OCI-LY1 (cell line): ENCODE measurements at regions not wholly inside any gene's neighbourhood (a gene's known extent, or its start where the extent isn't known, plus 50 kb on each side); places are given as distances from the start of the nearest gene placed in this dataset.

Experiments used
- H2AFZ ChIP-seq: fragments of 200-600 bp; sonication (generic), shearing (Covaris generic); 2 replicates; pipeline ENCODE4 v1.6.0; 2014; ENCODE audit warnings: antibody characterized with exemption, mild to moderate bottlenecking, low read length
- H3F3A ChIP-seq: fragments of 200-600 bp; sonication (generic), shearing (Covaris generic); 2 replicates; pipeline ENCODE4 v1.6.0; 2014; ENCODE audit warnings: mild to moderate bottlenecking, antibody characterized with exemption, low read length, moderate library complexity; ENCODE audit not compliant: insufficient read depth
- H3K27ac ChIP-seq: fragments of 200-600 bp; sonication (generic); 2 replicates; pipeline ENCODE4 v1.5.1; 2014; ENCODE audit warnings: low read length, mixed run types, mild to moderate bottlenecking, low read depth; ENCODE audit not compliant: poor library complexity, severe bottlenecking
- H3K27me3 ChIP-seq: fragments of 200-600 bp; sonication (generic); 2 replicates; pipeline ENCODE4 v1.6.0; 2014; ENCODE audit warnings: antibody characterized with exemption, mild to moderate bottlenecking, low read length, moderate library complexity; ENCODE audit not compliant: insufficient read depth
- H3K36me3 ChIP-seq: fragments of 200-600 bp; sonication (generic); 2 replicates; pipeline ENCODE4 v1.6.1; 2014; ENCODE audit warnings: mild to moderate bottlenecking, antibody characterized with exemption, low read length, moderate library complexity, mixed read lengths; ENCODE audit not compliant: insufficient read depth
- H3K4me1 ChIP-seq: fragments of 200-600 bp; sonication (generic); 2 replicates; pipeline ENCODE4 v1.5.1; 2014; ENCODE audit warnings: mild to moderate bottlenecking, low read length, moderate library complexity; ENCODE audit not compliant: insufficient read depth, severe bottlenecking
- H3K4me2 ChIP-seq: fragments of 200-600 bp; sonication (generic), shearing (Covaris generic); 2 replicates; pipeline ENCODE4 v1.6.1; 2014; ENCODE audit warnings: low read length
- H3K4me3 ChIP-seq: fragments of 200-600 bp; sonication (generic); 2 replicates; pipeline ENCODE4 v1.5.1; 2014; ENCODE audit warnings: low read length, low read depth, mild to moderate bottlenecking, mixed read lengths; ENCODE audit not compliant: poor library complexity, severe bottlenecking
- H3K79me2 ChIP-seq: fragments of 200-600 bp; shearing (Covaris generic); 2 replicates; pipeline ENCODE4 v1.6.1; 2016; ENCODE audit warnings: mixed run types, low read length, mixed read lengths; ENCODE audit not compliant: insufficient read depth
- H3K9ac ChIP-seq: fragments of 200-600 bp; sonication (generic), shearing (Covaris generic); 2 replicates; pipeline ENCODE4 v1.6.1; 2014; ENCODE audit warnings: mild to moderate bottlenecking, low read length, mixed read lengths
- H3K9me2 ChIP-seq: fragments of 200-600 bp; sonication (generic), shearing (Covaris generic); 2 replicates; pipeline ENCODE4 v1.6.1; 2014; ENCODE audit warnings: low read depth, mild to moderate bottlenecking, low read length, mixed read lengths
- H3K9me3 ChIP-seq: fragments of 200-600 bp; shearing (Covaris generic); 2 replicates; pipeline ENCODE4 v1.6.1; 2014; ENCODE audit warnings: low read length, mixed read lengths
- H4K20me1 ChIP-seq: fragments of 200-600 bp; sonication (generic), shearing (Covaris generic); 2 replicates; pipeline ENCODE4 v1.6.0; 2016; ENCODE audit warnings: mild to moderate bottlenecking, low read length; ENCODE audit not compliant: insufficient read depth
- CTCF ChIP-seq: fragments of 200-600 bp; sonication (generic), shearing (Covaris generic); IDR thresholded peaks from 2 replicates; pipeline ENCODE4 v1.5.1; 2017; ENCODE audit warnings: mild to moderate bottlenecking, antibody characterized with exemption, low read length, moderate library complexity, mixed read lengths
- EZH2 ChIP-seq: fragments of 200-600 bp; sonication (generic), shearing (Covaris generic); IDR thresholded peaks from 2 replicates; pipeline ENCODE4 v1.8.0; 2017; ENCODE audit warnings: borderline replicate concordance, mixed run types, mild to moderate bottlenecking, antibody characterized with exemption, low read length, moderate library complexity, mixed read lengths

- no peak for TF ChIP-seq EZH2
- TF ChIP-seq CTCF, result no peak
- H3K4me2 ChIP-seq, result no peak overlapping the region
- no peaks in the 10 kb centered on the region for H3K4me1 ChIP-seq
- H3F3A ChIP-seq, result no peaks in the 10 kb centered on the region
- H3K79me2 ChIP-seq, result no peaks in the 10 kb centered on the region
- H3K9me3 ChIP-seq, result no peaks in the 10 kb centered on the region
- no peaks in the 10 kb centered on the region for H4K20me1 ChIP-seq
- H2AFZ ChIP-seq, result no peak overlapping the region
- no peak overlapping the region for H3K27ac ChIP-seq
- H3K9ac ChIP-seq, result no peak overlapping the region
- no peak overlapping the region for H3K4me3 ChIP-seq
- no peaks in the 10 kb centered on the region for H3K9me2 ChIP-seq
- no peaks in the 10 kb centered on the region for H3K36me3 ChIP-seq
- H3K27me3 ChIP-seq, result no peaks in the 10 kb centered on the region
These were observed 286.4 kb upstream of the MEOX2 start for GRCh38 chr7:15972862-15973275.

- Histone ChIP-seq H4K20me1 (no peaks in the 10 kb centered on the region), H3K4me1 (no peaks in the 10 kb centered on the region), H3K9me2 (no peaks in the 10 kb centered on the region), H3K36me3 (no peaks in the 10 kb centered on the region), H3K79me2 (no peaks in the 10 kb centered on the region), H3K4me2 (no peak overlapping the region), H3F3A (no peaks in the 10 kb centered on the region), H3K4me3 (no peak overlapping the region), H3K9ac (no peak overlapping the region), H2AFZ (no peak overlapping the region), H3K27me3 (no peaks in the 10 kb centered on the region), H3K9me3 (no peaks in the 10 kb centered on the region), H3K27ac (no peak overlapping the region)
- TF ChIP-seq EZH2, result no peak
- no peak for TF ChIP-seq CTCF
These were observed 281.1 kb upstream of the MEOX2 start for GRCh38 chr7:15967551-15967950.

- no peaks in the 10 kb centered on the region for H3F3A ChIP-seq
- no peaks in the 10 kb centered on the region for H3K9me3 ChIP-seq
- H3K9ac ChIP-seq, result no peak overlapping the region
- H3K9me2 ChIP-seq, result no peaks in the 10 kb centered on the region
- H3K4me3 ChIP-seq, result no peak overlapping the region
- no peaks in the 10 kb centered on the region for H3K4me1 ChIP-seq
- TF ChIP-seq EZH2, result no peak
- no peak for TF ChIP-seq CTCF
- no peaks in the 10 kb centered on the region for H3K36me3 ChIP-seq
- no peak overlapping the region for H2AFZ ChIP-seq
- no peaks in the 10 kb centered on the region for H4K20me1 ChIP-seq
- no peak overlapping the region for H3K27ac ChIP-seq
- no peaks in the 10 kb centered on the region for H3K27me3 ChIP-seq
- H3K4me2 ChIP-seq, result no peak overlapping the region
- no peaks in the 10 kb centered on the region for H3K79me2 ChIP-seq
These were observed 280.6 kb upstream of the MEOX2 start for GRCh38 chr7:15967121-15967520.
